HG02943 (cell line): ENCODE measurements at regions not wholly inside any gene's neighbourhood (a gene's known extent, or its start where the extent isn't known, plus 50 kb on each side); places are given as distances from the start of the nearest gene placed in this dataset.

Source experiments
- ATAC-seq: cut with Tn5 transposase; IDR thresholded peaks from one replicate; pipeline ENCODE4 v1.9.1; 2021; ENCODE audit warnings: mild to moderate bottlenecking, low read depth, moderate library complexity; ENCODE audit not compliant: unreplicated experiment

- ATAC-seq, result no peak
These were observed 64.7 kb upstream of the IL12A start for GRCh38 chr3:159923956-159924355.

GRCh38 chr3:159924411-159924810 lies 64.2 kb upstream of the IL12A start:
- no peak for ATAC-seq

GRCh38 chr3:159925248-159925647 lies 63.4 kb upstream of the IL12A start:
- no peak for ATAC-seq

GRCh38 chr3:159926573-159926972 lies 62.1 kb upstream of the IL12A start:
- ATAC-seq, result no peak

- no peak for ATAC-seq
These were observed 60.6 kb upstream of the IL12A start for GRCh38 chr3:159928071-159928491.

- ATAC-seq, result no peak
These were observed 60.0 kb upstream of the IL12A start for GRCh38 chr3:159928666-159929065.

GRCh38 chr3:159929171-159930141 lies 59.2 kb upstream of the IL12A start:
- ATAC-seq, result peak; percentile 71

- no peak for ATAC-seq
These were observed 54.4 kb upstream of the IL12A start for GRCh38 chr3:159934216-159934615.

- ATAC-seq, result no peak
These were observed 52.1 kb upstream of the IL12A start for GRCh38 chr3:159936541-159936940.

- ATAC-seq, result no peak
These were observed 51.0 kb upstream of the IL12A start for GRCh38 chr3:159937561-159938166.

- no peak for ATAC-seq
These were observed 49.9 kb upstream of the IL12A start for GRCh38 chr3:159938714-159939113.
